ENCODE measurements at regions not wholly inside any gene's neighbourhood (a gene's known extent, or its start where the extent isn't known, plus 50 kb on each side); places are given as distances from the start of the nearest gene placed in this dataset.

DNA sequence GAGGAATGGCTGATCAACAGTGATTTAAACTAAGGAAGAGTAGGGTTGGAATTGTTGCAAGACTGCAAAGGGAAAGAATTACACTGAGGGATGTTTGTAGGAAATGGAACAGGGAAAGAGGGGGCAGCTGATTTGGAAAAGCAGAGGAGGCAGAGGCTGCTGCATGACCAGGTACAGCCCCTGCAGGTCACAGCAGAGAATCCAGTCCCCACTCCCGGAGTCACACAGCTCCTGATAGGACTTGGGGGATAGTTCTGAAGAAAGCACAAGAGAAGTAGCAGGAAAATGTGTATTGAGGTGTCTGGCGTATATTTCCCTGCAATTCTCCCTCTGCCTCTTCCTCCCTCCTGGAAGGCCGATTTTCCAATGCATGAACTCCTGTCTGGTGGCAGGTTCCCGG lies 92.5 kb upstream of the PDE10A start:
- TF ChIP-seq, protein P1, sequence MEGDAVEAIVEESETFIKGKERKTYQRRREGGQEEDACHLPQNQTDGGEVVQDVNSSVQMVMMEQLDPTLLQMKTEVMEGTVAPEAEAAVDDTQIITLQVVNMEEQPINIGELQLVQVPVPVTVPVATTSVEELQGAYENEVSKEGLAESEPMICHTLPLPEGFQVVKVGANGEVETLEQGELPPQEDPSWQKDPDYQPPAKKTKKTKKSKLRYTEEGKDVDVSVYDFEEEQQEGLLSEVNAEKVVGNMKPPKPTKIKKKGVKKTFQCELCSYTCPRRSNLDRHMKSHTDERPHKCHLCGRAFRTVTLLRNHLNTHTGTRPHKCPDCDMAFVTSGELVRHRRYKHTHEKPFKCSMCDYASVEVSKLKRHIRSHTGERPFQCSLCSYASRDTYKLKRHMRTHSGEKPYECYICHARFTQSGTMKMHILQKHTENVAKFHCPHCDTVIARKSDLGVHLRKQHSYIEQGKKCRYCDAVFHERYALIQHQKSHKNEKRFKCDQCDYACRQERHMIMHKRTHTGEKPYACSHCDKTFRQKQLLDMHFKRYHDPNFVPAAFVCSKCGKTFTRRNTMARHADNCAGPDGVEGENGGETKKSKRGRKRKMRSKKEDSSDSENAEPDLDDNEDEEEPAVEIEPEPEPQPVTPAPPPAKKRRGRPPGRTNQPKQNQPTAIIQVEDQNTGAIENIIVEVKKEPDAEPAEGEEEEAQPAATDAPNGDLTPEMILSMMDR (conservative IDR thresholded peaks at IDR 0.05; ENCODE audit: low read length) = no peak
- DNase-seq (ENCODE audit: low read depth) = no peak

DNA sequence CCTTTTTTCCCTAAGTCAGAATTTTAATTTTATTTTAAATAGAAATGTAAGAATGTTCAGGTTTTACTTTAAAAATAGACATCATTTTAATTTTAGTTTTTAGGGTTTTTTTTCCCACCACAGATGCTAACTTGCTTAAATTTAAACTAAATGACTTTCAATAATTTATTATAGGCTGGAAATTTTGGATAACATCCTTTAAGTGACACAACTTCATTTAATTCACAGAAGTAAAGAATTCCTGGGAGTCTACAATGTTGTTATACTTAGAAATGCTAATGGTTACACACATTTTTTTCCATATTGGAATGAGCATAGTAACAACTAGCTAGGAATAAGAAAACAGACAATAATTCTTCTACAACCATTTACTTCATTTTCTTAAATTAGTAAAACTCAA lies 90.5 kb upstream of the PDE10A start:
- TF ChIP-seq, protein P1 (conservative IDR thresholded peaks at IDR 0.05; ENCODE audit: low read length) = no peak
- DNase-seq (ENCODE audit: low read depth) = no peak
- H3K4me3 ChIP-seq (ENCODE audit: low read length) = no peak overlapping the region

More for the DNA sequence above, 92.5 kb upstream of the PDE10A start:
- H3K4me3 ChIP-seq (ENCODE audit: low read length) = no peak overlapping the region

DNA sequence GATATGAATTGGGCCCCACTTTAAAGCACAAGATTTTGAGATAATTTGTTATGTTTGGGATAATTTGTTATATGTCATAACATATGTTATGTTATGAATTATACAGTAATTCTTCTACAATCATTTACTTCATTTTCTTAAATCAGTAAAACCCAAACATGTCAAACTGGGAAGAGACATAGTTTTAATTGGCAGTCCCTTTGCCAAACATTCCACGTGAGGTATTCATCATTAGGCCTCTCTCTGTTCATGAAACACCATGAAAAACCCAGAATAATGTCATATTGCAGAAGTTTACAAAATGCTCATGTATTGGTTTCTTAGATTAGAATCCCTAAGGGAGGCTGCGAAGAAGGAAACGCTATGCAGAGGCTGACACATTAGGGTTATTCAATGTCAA lies 89.4 kb upstream of the PDE10A start:
- no peak overlapping the region for H3K4me3 ChIP-seq (ENCODE audit: low read length)
- TF ChIP-seq, protein P1 (conservative IDR thresholded peaks at IDR 0.05; ENCODE audit: low read length) = no peak
- DNase-seq (ENCODE audit: low read depth) = no peak

DNA sequence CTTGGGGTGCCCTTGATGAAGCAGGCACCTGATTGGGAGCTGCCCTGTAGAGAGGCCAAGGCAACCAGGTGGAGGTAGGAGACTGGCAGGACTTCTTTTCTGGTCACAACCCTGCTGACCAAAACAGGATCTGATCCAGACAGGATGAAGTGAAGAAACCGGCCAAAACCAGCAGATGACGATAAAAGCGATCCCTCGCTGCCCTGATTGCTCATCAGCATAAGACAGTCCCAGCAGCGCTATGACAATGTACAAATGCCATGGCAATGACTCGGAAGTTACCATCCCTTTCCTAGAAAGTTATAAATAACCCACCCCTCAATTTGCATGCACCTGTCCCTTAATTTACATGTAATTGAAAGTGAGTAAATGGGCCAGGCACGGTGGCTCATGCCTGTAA lies 88.4 kb upstream of the PDE10A start:
- TF ChIP-seq, protein P1 (conservative IDR thresholded peaks at IDR 0.05; ENCODE audit: low read length) = no peak
- no peak for DNase-seq (ENCODE audit: low read depth)
- H3K4me3 ChIP-seq (ENCODE audit: low read length) = no peak overlapping the region

DNA sequence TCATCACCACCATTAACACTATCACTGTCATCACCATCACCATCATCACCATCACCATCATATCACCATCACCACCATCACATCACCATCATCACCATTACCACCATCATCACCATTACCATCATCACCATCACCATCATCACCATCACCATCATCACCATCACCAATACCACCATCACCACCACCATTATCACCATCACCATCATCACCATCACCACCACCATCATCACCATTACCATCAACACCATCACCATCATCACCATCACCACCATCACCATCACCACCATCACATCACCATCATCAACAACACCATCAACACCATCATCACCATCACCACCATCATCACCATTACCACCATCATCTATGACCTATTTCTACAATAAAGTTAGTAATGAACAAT lies 86.1 kb upstream of the PDE10A start:
- no peak overlapping the region for H3K4me3 ChIP-seq (ENCODE audit: low read length)
- TF ChIP-seq, protein P1 (conservative IDR thresholded peaks at IDR 0.05; ENCODE audit: low read length) = no peak
- DNase-seq (ENCODE audit: low read depth) = no peak

DNA sequence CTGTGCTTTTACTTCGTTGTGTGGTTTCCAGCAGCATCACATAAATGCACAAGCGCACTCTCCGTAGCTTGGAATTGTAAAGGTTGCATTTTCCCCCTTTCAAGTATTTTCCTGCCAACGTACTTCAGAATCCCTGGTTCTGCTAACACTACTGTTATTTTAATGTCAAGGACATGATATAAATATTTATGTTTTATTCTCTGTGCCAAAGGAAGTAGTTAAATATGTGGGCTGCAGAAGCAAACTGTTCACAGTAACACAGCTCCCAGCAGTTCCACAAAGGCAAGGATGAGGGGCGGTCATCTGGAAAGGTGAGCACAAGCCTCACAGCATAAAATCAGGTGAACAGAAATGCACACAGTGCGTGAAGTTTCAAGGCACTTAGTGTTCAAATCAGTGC lies 85.3 kb upstream of the PDE10A start:
- no peak for DNase-seq (ENCODE audit: low read depth)
- TF ChIP-seq, protein P1 (conservative IDR thresholded peaks at IDR 0.05; ENCODE audit: low read length) = no peak
- no peak overlapping the region for H3K4me3 ChIP-seq (ENCODE audit: low read length)

DNA sequence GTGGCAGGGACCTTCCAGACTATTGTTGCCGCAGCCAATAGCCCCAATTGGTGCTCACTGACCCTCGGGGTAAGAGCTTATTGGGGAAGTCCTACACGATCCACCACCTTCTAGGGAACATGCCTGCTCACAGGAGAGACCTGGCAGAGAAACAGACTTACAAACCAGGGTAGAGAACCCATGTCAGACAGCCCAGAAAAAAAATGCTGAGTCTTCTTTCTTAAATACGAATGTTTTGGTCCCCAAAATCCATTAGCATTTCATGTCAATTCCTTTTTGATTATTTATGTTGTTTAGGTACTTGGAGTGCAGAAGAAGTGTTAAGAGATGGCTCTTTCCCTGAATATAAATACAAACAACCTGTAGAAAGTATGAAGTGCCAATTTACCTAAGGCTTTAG lies 84.9 kb upstream of the PDE10A start:
- no peak overlapping the region for H3K4me3 ChIP-seq (ENCODE audit: low read length)
- TF ChIP-seq, protein P1 (conservative IDR thresholded peaks at IDR 0.05; ENCODE audit: low read length) = no peak
- no peak for DNase-seq (ENCODE audit: low read depth)

Data from AG10803 (cell line).